Glutamatergic neuron (in vitro differentiated cells): ENCODE measurements at regions not wholly inside any gene's neighbourhood (a gene's known extent, or its start where the extent isn't known, plus 50 kb on each side); places are given as distances from the start of the nearest gene placed in this dataset.

Source experiments
- DNase-seq: peaks from one replicate; pipeline ENCODE4 v3.0.0; 2022
- H3K27ac Mint-ChIP-seq: one replicate; pipeline ENCODE4 v1.8.0; 2020; ENCODE audit warnings: mild to moderate bottlenecking, mixed read lengths, inconsistent platforms; ENCODE audit not compliant: unreplicated experiment
- H3K27me3 Mint-ChIP-seq: one replicate; pipeline ENCODE4 v1.8.0; 2020; ENCODE audit warnings: mild to moderate bottlenecking, moderate library complexity, mixed read lengths, inconsistent platforms; ENCODE audit not compliant: unreplicated experiment
- H3K36me3 Mint-ChIP-seq: one replicate; pipeline ENCODE4 v1.8.0; 2020; ENCODE audit warnings: mild to moderate bottlenecking, mixed read lengths, inconsistent platforms; ENCODE audit not compliant: unreplicated experiment
- H3K4me1 Mint-ChIP-seq: one replicate; pipeline ENCODE4 v1.8.0; 2020; ENCODE audit warnings: mild to moderate bottlenecking, low read depth, mixed read lengths, inconsistent platforms; ENCODE audit not compliant: unreplicated experiment
- H3K4me3 Mint-ChIP-seq: one replicate; pipeline ENCODE4 v1.8.0; 2020; ENCODE audit warnings: mild to moderate bottlenecking, mixed read lengths, inconsistent platforms; ENCODE audit not compliant: unreplicated experiment
- H3K9me3 Mint-ChIP-seq: one replicate; pipeline ENCODE4 v1.8.0; 2020; ENCODE audit warnings: mild to moderate bottlenecking, moderate library complexity, mixed read lengths, inconsistent platforms; ENCODE audit not compliant: unreplicated experiment
- TF ChIP-seq, protein P1 (sequence below): fragments of 200-600 bp; sonication (generic); IDR thresholded peaks from one replicate; pipeline ENCODE4 v1.5.0; 2021; ENCODE audit not compliant: partially characterized antibody, unreplicated experiment

GRCh38 chr5:14039576-14039975, 95.1 kb upstream of the DNAH5 start:
- Mint-ChIP-seq H3K27me3 (no peaks in the 10 kb centered on the region), H3K27ac (no peak overlapping the region), H3K4me3 (no peak overlapping the region), H3K9me3 (peaks cover 2% of the 10 kb centered on the region), H3K36me3 (peaks cover 5% of the 10 kb centered on the region), H3K4me1 (peaks cover 3% of the 10 kb centered on the region)
- DNase-seq = no peak
- TF ChIP-seq, protein P1, sequence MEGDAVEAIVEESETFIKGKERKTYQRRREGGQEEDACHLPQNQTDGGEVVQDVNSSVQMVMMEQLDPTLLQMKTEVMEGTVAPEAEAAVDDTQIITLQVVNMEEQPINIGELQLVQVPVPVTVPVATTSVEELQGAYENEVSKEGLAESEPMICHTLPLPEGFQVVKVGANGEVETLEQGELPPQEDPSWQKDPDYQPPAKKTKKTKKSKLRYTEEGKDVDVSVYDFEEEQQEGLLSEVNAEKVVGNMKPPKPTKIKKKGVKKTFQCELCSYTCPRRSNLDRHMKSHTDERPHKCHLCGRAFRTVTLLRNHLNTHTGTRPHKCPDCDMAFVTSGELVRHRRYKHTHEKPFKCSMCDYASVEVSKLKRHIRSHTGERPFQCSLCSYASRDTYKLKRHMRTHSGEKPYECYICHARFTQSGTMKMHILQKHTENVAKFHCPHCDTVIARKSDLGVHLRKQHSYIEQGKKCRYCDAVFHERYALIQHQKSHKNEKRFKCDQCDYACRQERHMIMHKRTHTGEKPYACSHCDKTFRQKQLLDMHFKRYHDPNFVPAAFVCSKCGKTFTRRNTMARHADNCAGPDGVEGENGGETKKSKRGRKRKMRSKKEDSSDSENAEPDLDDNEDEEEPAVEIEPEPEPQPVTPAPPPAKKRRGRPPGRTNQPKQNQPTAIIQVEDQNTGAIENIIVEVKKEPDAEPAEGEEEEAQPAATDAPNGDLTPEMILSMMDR = no peak

DNA sequence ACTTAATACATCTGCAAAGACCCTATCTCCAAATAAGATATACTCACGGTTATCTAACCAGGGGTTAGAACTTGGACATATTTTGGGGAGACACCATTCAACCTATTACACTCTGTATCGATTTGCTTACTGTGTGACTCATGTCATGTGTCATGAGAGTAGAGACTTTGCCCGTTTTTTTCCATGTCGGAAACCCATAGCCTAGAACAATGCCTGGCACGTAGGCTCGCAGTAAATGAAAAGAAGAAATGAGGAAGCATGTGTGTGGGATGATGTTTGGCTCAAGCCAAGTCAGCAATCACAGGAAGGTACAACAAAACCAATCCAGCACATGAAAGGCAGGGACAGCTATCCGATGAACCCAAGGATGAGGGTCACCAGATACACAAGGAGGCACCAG, 94.6 kb upstream of the DNAH5 start:
- Mint-ChIP-seq H3K36me3 (peaks cover 8% of the 10 kb centered on the region), H3K9me3 (peaks cover 2% of the 10 kb centered on the region), H3K4me1 (peaks cover 5% of the 10 kb centered on the region), H3K27me3 (no peaks in the 10 kb centered on the region), H3K27ac (no peak overlapping the region), H3K4me3 (no peak overlapping the region)
- DNase-seq = no peak
- TF ChIP-seq, protein P1 = no peak

DNA sequence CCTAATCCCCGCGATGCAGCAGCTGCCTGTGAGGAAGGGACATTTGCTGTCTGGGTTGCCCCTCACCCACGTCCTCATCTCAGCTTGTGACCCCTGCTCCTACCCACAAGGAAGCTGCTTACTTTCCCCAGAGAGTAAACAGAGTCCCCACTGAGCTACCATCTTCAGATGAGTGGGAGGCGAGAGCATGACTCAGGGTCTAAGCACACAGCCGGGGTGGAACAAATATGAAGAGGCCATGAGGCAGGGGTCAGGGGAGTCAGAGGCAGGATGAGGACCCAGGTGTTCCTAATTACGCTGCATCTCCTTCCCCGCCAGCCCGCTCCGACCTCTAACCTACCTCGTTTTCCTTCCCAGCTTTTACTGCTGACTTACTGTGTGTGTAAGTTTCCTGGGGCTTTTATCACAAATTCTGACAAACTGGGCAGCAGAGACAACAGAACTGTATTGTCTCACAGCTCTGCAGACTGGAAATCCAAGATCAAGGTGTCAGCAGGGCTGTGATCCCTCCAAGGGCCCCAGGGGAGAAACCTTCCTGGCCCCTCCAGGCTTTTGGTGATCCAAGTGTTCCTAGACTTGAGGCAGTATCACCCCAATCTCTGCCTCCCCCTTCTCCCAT, 94.0 kb upstream of the DNAH5 start:
- Mint-ChIP-seq H3K27me3 (no peaks in the 10 kb centered on the region), H3K36me3 (peaks cover 8% of the 10 kb centered on the region), H3K9me3 (peaks cover 2% of the 10 kb centered on the region), H3K4me1 (peaks cover 5% of the 10 kb centered on the region), H3K4me3 (no peak overlapping the region), H3K27ac (no peak overlapping the region)
- no peak for DNase-seq
- TF ChIP-seq, protein P1 = no peak

DNA sequence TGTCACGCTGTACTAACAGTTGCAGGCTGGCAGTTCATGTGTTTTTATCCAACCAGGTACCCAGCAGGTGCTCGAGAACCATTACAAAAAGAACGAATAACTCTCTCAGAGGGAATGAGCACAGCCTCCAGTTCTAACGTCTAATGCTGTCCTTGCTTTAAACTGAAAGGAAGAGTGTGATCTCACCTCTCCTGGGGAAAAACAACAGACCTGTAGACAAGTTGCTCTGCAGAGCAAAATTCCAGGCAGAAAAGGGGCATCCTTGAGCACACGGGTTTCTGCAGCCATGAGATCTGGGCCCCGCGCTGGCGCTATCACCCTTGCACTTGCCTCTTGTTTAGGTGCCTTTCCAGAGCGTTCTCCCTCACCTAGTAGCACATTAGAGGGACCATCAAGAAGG, 92.5 kb upstream of the DNAH5 start:
- Mint-ChIP-seq H3K27ac (no peak overlapping the region), H3K4me3 (no peak overlapping the region), H3K27me3 (no peaks in the 10 kb centered on the region), H3K36me3 (peaks cover 8% of the 10 kb centered on the region), H3K9me3 (peaks cover 2% of the 10 kb centered on the region), H3K4me1 (peaks cover 5% of the 10 kb centered on the region)
- DNase-seq = no peak
- TF ChIP-seq, protein P1 = no peak

GRCh38 chr5:14036514-14036913, 92.0 kb upstream of the DNAH5 start:
- peaks cover 5% of the 10 kb centered on the region for H3K4me1 Mint-ChIP-seq

More at GRCh38 chr5:14036514-14036913, 92.0 kb upstream of the DNAH5 start:
- no peak for DNase-seq
- TF ChIP-seq, protein P1 = no peak
- peaks cover 2% of the 10 kb centered on the region for H3K9me3 Mint-ChIP-seq
- no peak overlapping the region for H3K27ac Mint-ChIP-seq
- no peaks in the 10 kb centered on the region for H3K27me3 Mint-ChIP-seq
- H3K4me3 Mint-ChIP-seq = no peak overlapping the region
- H3K36me3 Mint-ChIP-seq = peaks cover 8% of the 10 kb centered on the region
